ENCODE measurements at regions not wholly inside any gene's neighbourhood (a gene's known extent, or its start where the extent isn't known, plus 50 kb on each side); places are given as distances from the start of the nearest gene placed in this dataset.
"Not testable (repeated sequence)": the region's sequence is repeated elsewhere in the genome, so short reads cannot be mapped to it uniquely, and the experiment has no call there.

- DNase-seq (ENCODE audit: low read depth, low spot score), result no peak
These were observed 482.5 kb upstream of the AUTS2 start for GRCh38 chr7:69115788-69116187.

GRCh38 chr7:69116196-69116595, 482.1 kb upstream of the AUTS2 start:
- not testable (repeated sequence) for DNase-seq (ENCODE audit: low read depth, low spot score)

- DNase-seq (ENCODE audit: low read depth, low spot score), result no peak
These were observed 475.3 kb upstream of the AUTS2 start for GRCh38 chr7:69122953-69123352.

- no peak for DNase-seq (ENCODE audit: low read depth, low spot score)
These were observed 471.3 kb upstream of the AUTS2 start for GRCh38 chr7:69126896-69127479.

GRCh38 chr7:69129524-69129923, 468.8 kb upstream of the AUTS2 start:
- DNase-seq (ENCODE audit: low read depth, low spot score), result no peak

- DNase-seq (ENCODE audit: low read depth, low spot score), result no peak
These were observed 468.3 kb upstream of the AUTS2 start for GRCh38 chr7:69129951-69130350.

- no peak for DNase-seq (ENCODE audit: low read depth, low spot score)
These were observed 467.9 kb upstream of the AUTS2 start for GRCh38 chr7:69130396-69130795.

GRCh38 chr7:69134316-69134715, 464.0 kb upstream of the AUTS2 start:
- no peak for DNase-seq (ENCODE audit: low read depth, low spot score)

GRCh38 chr7:69147631-69148030, 450.6 kb upstream of the AUTS2 start:
- DNase-seq (ENCODE audit: low read depth, low spot score), result no peak

- DNase-seq (ENCODE audit: low read depth, low spot score), result no peak
These were observed 448.2 kb upstream of the AUTS2 start for GRCh38 chr7:69149804-69150782.

GRCh38 chr7:69162326-69162725, 435.9 kb upstream of the AUTS2 start:
- DNase-seq (ENCODE audit: low read depth, low spot score), result no peak

- DNase-seq (ENCODE audit: low read depth, low spot score), result no peak
These were observed 435.2 kb upstream of the AUTS2 start for GRCh38 chr7:69162931-69163670.

GRCh38 chr7:69166979-69167516, 431.2 kb upstream of the AUTS2 start:
- no peak for DNase-seq (ENCODE audit: low read depth, low spot score)

GRCh38 chr7:69169386-69169785, 428.9 kb upstream of the AUTS2 start:
- no peak for DNase-seq (ENCODE audit: low read depth, low spot score)

- no peak for DNase-seq (ENCODE audit: low read depth, low spot score)
These were observed 425.8 kb upstream of the AUTS2 start for GRCh38 chr7:69172357-69173077.

- no peak for DNase-seq (ENCODE audit: low read depth, low spot score)
These were observed 424.9 kb upstream of the AUTS2 start for GRCh38 chr7:69173341-69173740.

GRCh38 chr7:69173846-69174245, 424.4 kb upstream of the AUTS2 start:
- DNase-seq (ENCODE audit: low read depth, low spot score), result no peak

- no peak for DNase-seq (ENCODE audit: low read depth, low spot score)
These were observed 421.4 kb upstream of the AUTS2 start for GRCh38 chr7:69176841-69177240.

- DNase-seq (ENCODE audit: low read depth, low spot score), result no peak
These were observed 420.8 kb upstream of the AUTS2 start for GRCh38 chr7:69177461-69177861.

GRCh38 chr7:69177941-69178494, 420.3 kb upstream of the AUTS2 start:
- no peak for DNase-seq (ENCODE audit: low read depth, low spot score)

- no peak for DNase-seq (ENCODE audit: low read depth, low spot score)
These were observed 417.6 kb upstream of the AUTS2 start for GRCh38 chr7:69180662-69181061.
